ENCODE measurements at regions not wholly inside any gene's neighbourhood (a gene's known extent, or its start where the extent isn't known, plus 50 kb on each side); places are given as distances from the start of the nearest gene placed in this dataset.
"Not testable (repeated sequence)": the region's sequence is repeated elsewhere in the genome, so short reads cannot be mapped to it uniquely, and the experiment has no call there.

DNA sequence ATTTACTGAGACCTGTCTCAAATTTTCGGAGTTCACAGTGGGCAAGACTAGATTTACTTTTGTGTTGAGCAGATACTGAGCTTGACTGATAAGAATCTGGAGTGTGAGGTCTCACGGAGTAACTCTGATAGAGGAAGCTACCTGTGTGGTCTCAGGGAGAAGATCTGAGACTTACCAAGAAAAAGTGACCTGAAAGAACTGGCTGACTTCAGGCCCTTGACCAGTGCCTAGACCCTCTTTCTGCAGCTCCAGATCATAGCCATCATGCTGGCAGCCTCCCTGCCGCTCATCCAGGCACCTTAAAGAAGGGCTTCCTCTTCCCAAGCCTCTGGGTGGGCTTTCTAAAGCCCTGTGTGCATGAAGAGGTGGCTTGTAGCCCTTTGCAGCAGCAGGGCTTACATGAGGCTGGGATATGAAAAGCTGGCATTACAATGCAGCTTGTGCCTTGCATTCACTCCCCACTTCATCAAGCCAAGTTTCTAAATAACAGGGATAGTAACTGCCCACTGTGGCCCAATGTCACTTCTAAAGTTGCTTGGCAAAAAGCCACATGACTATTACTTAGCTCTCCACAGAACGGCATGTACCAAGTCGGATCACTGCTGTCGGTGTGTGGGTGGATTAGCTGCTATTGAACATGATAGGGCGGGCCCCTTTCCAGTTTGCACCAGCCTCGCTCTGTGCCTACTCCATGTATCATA, 115.3 kb upstream of the NBPF26 start:
- CTCF ChIA-PET; H3K27me3 ChIP-seq (ENCODE audit: control insufficient read depth in 1 of 2, insufficient read depth in 2 of 2, low read length in 2 of 2); H3K4me1 ChIP-seq (ENCODE audit: insufficient read depth, low read length); H3K27me3 Mint-ChIP-seq; DNase-seq; H3K4me3 ChIP-seq (ENCODE audit: low read length); H3K4me3 Mint-ChIP-seq; intact Hi-C loops (cut with DNase I, micrococcal nuclease); H3K36me3 ChIP-seq (ENCODE audit: insufficient read depth, low read length); POLR2A ChIA-PET; H3K9me3 ChIP-seq (ENCODE audit: control insufficient read depth in 1 of 2, insufficient read depth in 1 of 2, low read length in 2 of 2); H3K27ac Mint-ChIP-seq; H3K27ac ChIP-seq (ENCODE audit: low read depth in 1 of 2, low read length in 2 of 2); H3K36me3 Mint-ChIP-seq (ENCODE audit: low read depth); H3K4me1 Mint-ChIP-seq (ENCODE audit: low read depth); H3K9me3 Mint-ChIP-seq: not testable (repeated sequence)
- peak; percentile 34 for ATAC-seq (ENCODE audit: poor library complexity)

DNA sequence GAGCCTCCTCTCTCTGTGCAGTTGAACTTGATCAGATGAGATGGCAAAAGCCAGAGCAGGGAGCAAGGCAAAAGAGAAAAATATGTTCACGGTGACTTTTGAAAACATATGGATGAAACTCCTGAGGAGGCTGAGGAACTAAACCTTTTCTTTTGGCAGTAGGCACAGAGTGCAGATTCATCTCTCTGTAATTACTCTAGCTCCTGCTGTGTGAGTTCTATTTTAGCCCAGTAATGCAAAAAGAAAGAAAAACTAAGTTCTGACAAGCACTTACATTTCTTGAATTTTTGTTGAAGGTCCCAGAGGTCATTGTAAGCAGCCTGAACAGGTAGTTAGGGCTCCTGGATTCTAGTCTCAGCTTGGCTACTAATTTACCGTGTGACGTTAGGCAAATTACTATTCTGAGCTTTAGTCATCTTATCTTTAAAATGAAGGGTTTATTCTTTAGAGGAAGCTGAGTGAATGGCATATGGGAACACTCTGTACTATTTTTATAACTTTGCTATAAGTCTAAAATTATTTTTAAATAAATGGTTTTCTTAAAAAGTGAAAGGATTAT, 114.7 kb upstream of the NBPF26 start:
- ATAC-seq (ENCODE audit: poor library complexity); H3K4me3 Mint-ChIP-seq; CTCF ChIA-PET; H3K9me3 ChIP-seq (ENCODE audit: control insufficient read depth in 1 of 2, insufficient read depth in 1 of 2, low read length in 2 of 2); H3K27ac ChIP-seq (ENCODE audit: low read depth in 1 of 2, low read length in 2 of 2); H3K36me3 ChIP-seq (ENCODE audit: insufficient read depth, low read length); DNase-seq; POLR2A ChIA-PET; H3K36me3 Mint-ChIP-seq (ENCODE audit: low read depth); H3K4me1 ChIP-seq (ENCODE audit: insufficient read depth, low read length); H3K27me3 ChIP-seq (ENCODE audit: control insufficient read depth in 1 of 2, insufficient read depth in 2 of 2, low read length in 2 of 2); intact Hi-C loops (cut with DNase I, micrococcal nuclease); H3K27me3 Mint-ChIP-seq; H3K9me3 Mint-ChIP-seq; H3K4me1 Mint-ChIP-seq (ENCODE audit: low read depth); H3K27ac Mint-ChIP-seq; H3K4me3 ChIP-seq (ENCODE audit: low read length): not testable (repeated sequence)

DNA sequence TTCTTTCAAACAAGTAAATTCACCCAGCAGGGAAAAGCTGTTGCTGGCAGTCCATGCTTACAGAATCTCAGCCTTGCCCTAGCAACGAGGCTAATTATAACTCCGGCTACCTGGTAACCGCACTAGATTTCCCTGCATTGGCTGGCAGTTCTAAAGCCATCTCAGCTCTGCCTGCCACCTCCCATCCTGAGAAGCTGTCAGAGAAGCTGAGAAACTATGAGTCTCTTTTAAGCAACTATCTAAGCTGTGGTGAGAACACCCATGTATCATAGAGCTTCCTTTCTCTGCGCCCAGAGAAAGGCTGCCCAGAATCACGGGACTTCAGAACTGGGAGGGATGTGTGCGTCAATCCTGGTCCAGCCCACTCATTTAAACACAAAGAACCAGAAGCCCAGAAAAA, 113.9 kb upstream of the NBPF26 start:
- H3K4me1 Mint-ChIP-seq (ENCODE audit: low read depth); POLR2A ChIA-PET; H3K4me1 ChIP-seq (ENCODE audit: insufficient read depth, low read length); CTCF ChIA-PET; H3K27me3 Mint-ChIP-seq; H3K4me3 ChIP-seq (ENCODE audit: low read length); H3K36me3 ChIP-seq (ENCODE audit: insufficient read depth, low read length); intact Hi-C loops (cut with DNase I, micrococcal nuclease); H3K36me3 Mint-ChIP-seq (ENCODE audit: low read depth); H3K4me3 Mint-ChIP-seq; H3K27ac ChIP-seq (ENCODE audit: low read depth in 1 of 2, low read length in 2 of 2); H3K9me3 Mint-ChIP-seq; DNase-seq; H3K27ac Mint-ChIP-seq; H3K27me3 ChIP-seq (ENCODE audit: control insufficient read depth in 1 of 2, insufficient read depth in 2 of 2, low read length in 2 of 2); H3K9me3 ChIP-seq (ENCODE audit: control insufficient read depth in 1 of 2, insufficient read depth in 1 of 2, low read length in 2 of 2): not testable (repeated sequence)
- peak; percentile 84 for ATAC-seq (ENCODE audit: poor library complexity)

DNA sequence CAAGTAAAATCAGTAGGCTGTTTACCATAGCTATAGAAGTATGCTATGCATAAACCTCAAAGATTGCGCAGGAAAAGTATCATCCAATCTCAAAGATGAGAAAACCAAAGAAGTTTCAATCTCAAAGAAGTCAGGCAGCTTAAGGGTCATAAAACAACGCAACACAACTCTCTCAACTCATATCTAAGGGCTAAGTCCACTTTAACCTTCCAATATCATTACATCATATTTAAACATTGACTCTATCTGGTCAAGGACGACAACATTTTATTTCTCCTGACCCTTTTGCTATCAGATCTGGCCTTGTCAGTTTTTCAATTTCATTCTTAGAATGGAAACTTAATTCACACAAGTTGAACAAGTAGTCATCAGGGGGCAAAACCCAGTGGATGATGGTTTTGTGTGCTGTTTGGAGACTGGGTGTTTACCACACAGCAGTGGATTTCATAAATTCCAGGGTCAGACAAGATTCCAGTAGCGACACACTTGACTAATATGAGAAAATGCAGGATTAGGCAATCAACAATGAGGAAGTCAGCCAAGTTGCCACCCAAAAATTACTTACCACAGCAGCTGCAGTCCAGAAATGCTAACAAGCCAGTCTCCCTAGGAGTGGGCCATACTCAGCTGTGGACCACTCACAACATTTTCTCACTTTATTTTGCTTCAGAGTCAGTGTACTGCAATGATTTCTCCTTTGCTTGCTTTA, 108.7 kb upstream of the NBPF26 start:
- H3K4me1 Mint-ChIP-seq (ENCODE audit: low read depth); DNase-seq; H3K27ac ChIP-seq (ENCODE audit: low read depth in 1 of 2, low read length in 2 of 2); H3K36me3 Mint-ChIP-seq (ENCODE audit: low read depth); H3K4me3 Mint-ChIP-seq; intact Hi-C loops (cut with DNase I, micrococcal nuclease); H3K36me3 ChIP-seq (ENCODE audit: insufficient read depth, low read length); CTCF ChIA-PET; H3K9me3 ChIP-seq (ENCODE audit: control insufficient read depth in 1 of 2, insufficient read depth in 1 of 2, low read length in 2 of 2); H3K27ac Mint-ChIP-seq; ATAC-seq (ENCODE audit: poor library complexity); H3K4me1 ChIP-seq (ENCODE audit: insufficient read depth, low read length); H3K9me3 Mint-ChIP-seq; POLR2A ChIA-PET; H3K27me3 ChIP-seq (ENCODE audit: control insufficient read depth in 1 of 2, insufficient read depth in 2 of 2, low read length in 2 of 2); H3K27me3 Mint-ChIP-seq; H3K4me3 ChIP-seq (ENCODE audit: low read length): not testable (repeated sequence)

DNA sequence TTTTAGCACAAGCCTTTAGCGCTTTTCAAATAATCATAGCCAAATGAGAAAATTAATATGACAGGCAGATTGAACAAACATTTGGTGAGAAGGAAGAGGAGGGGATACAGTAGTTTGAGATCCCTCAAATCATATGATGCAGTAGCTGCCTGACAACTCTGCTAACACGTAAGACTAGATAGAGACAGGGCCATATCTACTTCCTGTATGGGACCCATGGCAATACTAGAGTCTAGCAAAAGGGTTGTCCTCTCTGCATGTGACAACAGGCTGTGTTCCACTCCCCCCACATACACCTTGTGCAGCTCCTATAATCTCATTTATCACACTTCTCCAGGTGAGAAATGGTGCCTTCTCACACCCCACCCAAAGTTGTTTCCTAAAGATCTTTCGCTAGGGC, 106.3 kb upstream of the NBPF26 start:
- H3K4me1 ChIP-seq (ENCODE audit: insufficient read depth, low read length); ATAC-seq (ENCODE audit: poor library complexity); H3K27me3 ChIP-seq (ENCODE audit: control insufficient read depth in 1 of 2, insufficient read depth in 2 of 2, low read length in 2 of 2); H3K4me1 Mint-ChIP-seq (ENCODE audit: low read depth); H3K4me3 ChIP-seq (ENCODE audit: low read length); H3K27ac Mint-ChIP-seq; H3K4me3 Mint-ChIP-seq; H3K27me3 Mint-ChIP-seq; H3K9me3 ChIP-seq (ENCODE audit: control insufficient read depth in 1 of 2, insufficient read depth in 1 of 2, low read length in 2 of 2); H3K27ac ChIP-seq (ENCODE audit: low read depth in 1 of 2, low read length in 2 of 2); DNase-seq; POLR2A ChIA-PET; H3K36me3 ChIP-seq (ENCODE audit: insufficient read depth, low read length); H3K36me3 Mint-ChIP-seq (ENCODE audit: low read depth); H3K9me3 Mint-ChIP-seq; CTCF ChIA-PET; intact Hi-C loops (cut with DNase I, micrococcal nuclease): not testable (repeated sequence)

DNA sequence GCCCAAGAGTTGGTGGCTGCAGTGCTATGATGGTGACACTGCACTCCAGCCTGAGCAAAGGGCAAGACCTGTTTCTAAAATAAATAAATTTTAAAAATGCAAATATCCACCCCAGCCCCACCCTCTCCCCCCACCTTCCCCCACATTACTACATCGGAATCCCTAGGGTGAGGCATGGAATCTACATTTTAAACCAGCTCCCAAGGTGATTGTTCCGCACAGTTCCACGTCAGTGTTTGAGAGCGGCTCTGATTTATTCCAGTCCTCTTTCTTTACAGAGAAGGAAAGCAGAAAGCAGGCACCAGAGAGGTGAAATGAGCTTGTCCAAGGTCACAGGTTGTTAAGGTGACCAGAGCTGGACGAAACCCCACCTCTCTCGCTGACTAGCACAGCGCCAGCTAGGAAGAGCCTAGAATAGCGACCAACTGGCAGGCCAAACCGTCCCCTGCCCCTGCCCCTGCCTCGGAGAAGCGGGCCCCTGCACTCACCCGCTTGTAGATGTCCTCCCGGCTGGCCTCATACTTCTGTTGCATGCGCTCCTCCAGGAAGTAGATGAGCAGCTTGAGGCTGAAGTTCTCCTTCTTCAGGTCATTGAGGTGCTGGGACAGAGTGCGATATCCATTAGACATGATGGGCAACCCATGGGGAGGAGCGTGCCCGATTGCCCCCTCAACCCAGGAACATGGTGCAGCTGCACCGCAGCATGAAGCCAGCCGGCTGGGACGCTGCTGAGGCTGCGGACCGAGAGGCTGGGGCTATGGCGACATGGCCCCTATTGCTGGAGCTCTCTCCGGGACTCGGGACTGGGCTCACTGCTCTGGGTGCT, 103.7 kb upstream of the NBPF26 start:
- ATAC-seq (ENCODE audit: poor library complexity); H3K27ac ChIP-seq (ENCODE audit: low read depth in 1 of 2, low read length in 2 of 2); H3K4me1 ChIP-seq (ENCODE audit: insufficient read depth, low read length); H3K36me3 Mint-ChIP-seq (ENCODE audit: low read depth); H3K4me3 ChIP-seq (ENCODE audit: low read length); H3K36me3 ChIP-seq (ENCODE audit: insufficient read depth, low read length); H3K27ac Mint-ChIP-seq; H3K4me3 Mint-ChIP-seq; H3K9me3 ChIP-seq (ENCODE audit: control insufficient read depth in 1 of 2, insufficient read depth in 1 of 2, low read length in 2 of 2); H3K27me3 Mint-ChIP-seq; POLR2A ChIA-PET; DNase-seq; H3K4me1 Mint-ChIP-seq (ENCODE audit: low read depth); H3K27me3 ChIP-seq (ENCODE audit: control insufficient read depth in 1 of 2, insufficient read depth in 2 of 2, low read length in 2 of 2); intact Hi-C loops (cut with DNase I, micrococcal nuclease); H3K9me3 Mint-ChIP-seq; CTCF ChIA-PET: not testable (repeated sequence)

DNA sequence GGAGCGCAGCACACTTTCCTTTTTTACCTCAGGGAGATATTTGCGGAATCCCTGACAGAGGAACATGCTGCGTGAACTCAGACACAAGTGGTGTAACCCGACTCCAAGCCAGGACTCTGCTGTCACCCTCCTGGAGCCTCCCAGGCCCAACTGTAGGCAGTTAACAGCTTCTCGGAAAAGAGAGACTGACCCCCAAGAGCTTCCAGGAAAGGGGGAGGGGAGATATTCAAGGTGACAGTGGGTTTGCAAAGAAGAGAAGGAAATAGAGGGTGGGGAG, 103.1 kb upstream of the NBPF26 start:
- H3K4me1 ChIP-seq (ENCODE audit: insufficient read depth, low read length); H3K4me1 Mint-ChIP-seq (ENCODE audit: low read depth); ATAC-seq (ENCODE audit: poor library complexity); POLR2A ChIA-PET; H3K9me3 ChIP-seq (ENCODE audit: control insufficient read depth in 1 of 2, insufficient read depth in 1 of 2, low read length in 2 of 2); H3K9me3 Mint-ChIP-seq; H3K27ac ChIP-seq (ENCODE audit: low read depth in 1 of 2, low read length in 2 of 2); H3K36me3 ChIP-seq (ENCODE audit: insufficient read depth, low read length); H3K4me3 Mint-ChIP-seq; H3K36me3 Mint-ChIP-seq (ENCODE audit: low read depth); H3K27me3 ChIP-seq (ENCODE audit: control insufficient read depth in 1 of 2, insufficient read depth in 2 of 2, low read length in 2 of 2); H3K27ac Mint-ChIP-seq; H3K4me3 ChIP-seq (ENCODE audit: low read length); intact Hi-C loops (cut with DNase I, micrococcal nuclease); CTCF ChIA-PET; H3K27me3 Mint-ChIP-seq; DNase-seq: not testable (repeated sequence)
